GM21528 (cell line): ENCODE measurements at regions not wholly inside any gene's neighbourhood (a gene's known extent, or its start where the extent isn't known, plus 50 kb on each side); places are given as distances from the start of the nearest gene placed in this dataset.
"Not testable (repeated sequence)": the region's sequence is repeated elsewhere in the genome, so short reads cannot be mapped to it uniquely, and the experiment has no call there.

Experiments used
- ATAC-seq: cut with Tn5 transposase; IDR thresholded peaks from one replicate; pipeline ENCODE4 v1.9.1; 2021; ENCODE audit warnings: mild to moderate bottlenecking, moderate library complexity; ENCODE audit not compliant: unreplicated experiment, low FRiP score

DNA sequence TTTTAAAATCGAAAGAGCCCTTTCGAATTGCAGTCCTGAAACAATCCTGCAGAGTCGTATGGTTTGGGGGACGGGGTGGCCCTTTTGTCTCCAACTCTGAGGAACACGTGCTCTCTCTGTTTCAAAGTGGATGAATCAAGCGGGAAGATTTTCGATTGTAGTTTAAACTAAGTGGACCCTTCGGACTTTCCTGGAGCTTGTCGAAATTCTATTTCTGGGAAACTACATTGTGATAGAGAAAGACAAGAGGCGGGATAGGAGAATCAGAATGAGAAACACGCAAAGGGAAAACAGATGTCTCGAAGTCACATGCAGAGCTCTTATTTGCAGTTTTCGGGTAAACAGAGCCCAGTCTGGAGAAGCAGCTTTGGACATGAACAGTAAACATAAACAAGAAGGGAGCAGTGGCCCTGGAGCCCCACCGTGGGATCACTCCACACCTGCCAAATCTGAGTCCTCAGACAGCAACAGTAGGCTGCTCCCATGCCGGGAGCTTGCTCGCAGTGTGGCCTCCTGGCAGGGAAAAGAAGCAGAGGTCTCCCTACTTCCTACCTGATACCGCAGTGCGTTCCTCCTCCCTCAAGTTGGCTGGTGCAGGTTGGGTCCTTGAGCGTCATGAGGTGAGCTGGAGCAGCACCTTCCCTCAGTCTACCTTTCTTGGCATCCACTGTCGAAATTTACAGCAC, 202.4 kb downstream of the SLC4A3 start:
- ATAC-seq: no peak

GRCh38 chr2:219830353-219830738, 202.9 kb downstream of the SLC4A3 start:
- no peak for ATAC-seq

DNA sequence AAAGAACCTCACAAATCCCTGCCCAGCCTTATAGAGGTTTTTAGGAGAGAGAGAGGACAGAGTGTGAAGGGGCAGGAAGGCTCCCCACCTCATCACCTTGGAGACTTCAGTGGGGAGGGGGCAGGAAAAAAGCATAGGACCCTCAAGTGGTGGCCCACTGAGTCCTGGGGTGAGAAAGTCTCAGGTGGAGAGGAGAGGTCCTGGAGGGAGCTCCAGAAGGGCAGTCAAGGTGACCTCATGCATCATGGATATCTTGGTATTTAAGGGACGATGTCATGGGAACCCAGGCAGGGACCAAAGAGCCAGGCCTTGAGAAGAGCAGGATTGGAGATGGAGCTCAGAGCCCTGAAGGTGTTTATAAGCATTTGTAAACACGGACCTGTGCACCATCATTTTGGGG, 204.5 kb downstream of the SLC4A3 start:
- no peak for ATAC-seq

DNA sequence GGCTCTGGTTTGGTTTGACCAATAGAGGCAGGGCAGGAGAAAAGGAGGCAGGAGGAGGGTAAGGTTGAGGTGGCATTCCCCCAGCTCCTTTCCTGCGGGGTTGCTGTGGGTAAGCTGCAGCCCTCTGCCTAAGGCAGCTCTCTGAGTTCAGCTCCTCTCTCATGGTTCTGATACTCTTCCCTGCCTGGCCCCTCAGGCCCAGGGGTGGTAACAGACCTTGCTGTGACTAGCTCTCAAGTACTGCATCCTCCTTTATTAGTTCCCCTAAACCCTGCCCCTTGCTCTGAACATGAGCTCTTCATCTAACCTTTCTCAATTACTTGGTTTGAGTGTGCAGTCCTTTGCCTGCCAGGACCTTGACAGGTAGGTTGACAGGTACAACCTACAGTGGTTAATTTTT, 205.5 kb downstream of the SLC4A3 start:
- no peak for ATAC-seq

DNA sequence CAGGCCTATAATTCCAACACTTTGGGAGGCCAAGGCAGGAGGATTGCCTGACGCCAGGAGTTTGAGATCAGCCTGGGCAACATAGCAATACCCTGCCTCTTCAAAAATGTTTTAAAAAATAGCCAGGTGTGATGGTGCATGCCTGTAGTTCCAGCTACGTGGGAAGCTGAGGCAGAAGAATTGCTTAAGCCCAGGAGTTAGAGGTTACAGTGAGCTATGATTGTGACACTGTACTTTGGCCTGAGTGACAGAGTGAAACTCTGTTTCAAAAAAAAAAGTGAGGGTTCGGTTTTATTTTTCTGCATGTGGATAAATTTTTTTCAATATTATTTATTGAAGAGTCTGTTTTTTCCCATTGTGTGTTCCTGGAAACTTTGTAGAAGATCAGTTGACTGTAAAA, 208.1 kb downstream of the SLC4A3 start:
- no peak for ATAC-seq

- ATAC-seq: no peak
Observed at GRCh38 chr2:219836647-219837177, 209.3 kb downstream of the SLC4A3 start.

GRCh38 chr2:219844401-219845091, 217.1 kb downstream of the SLC4A3 start:
- ATAC-seq: peak; percentile 96

DNA sequence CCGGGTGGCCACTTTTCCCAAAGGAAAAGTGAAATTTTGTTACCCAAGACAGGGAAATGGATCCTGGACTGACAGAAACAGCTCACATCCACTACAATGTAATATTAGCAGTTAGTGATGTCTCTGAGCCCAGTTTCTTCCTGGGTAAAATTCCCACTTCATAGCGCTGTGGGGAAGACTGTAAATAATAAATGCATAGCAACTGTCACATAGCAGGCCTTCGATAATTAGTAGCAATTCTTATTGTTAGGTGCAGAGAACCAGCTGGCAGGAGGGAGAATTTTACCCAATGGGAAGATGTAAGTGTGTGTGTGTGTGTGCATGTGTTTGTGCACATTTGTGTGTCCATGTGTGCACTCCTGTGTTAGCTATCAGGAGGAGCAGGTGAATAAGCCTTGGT, 221.5 kb downstream of the SLC4A3 start:
- ATAC-seq: no peak

GRCh38 chr2:219851169-219851568, 223.7 kb downstream of the SLC4A3 start:
- no peak for ATAC-seq

GRCh38 chr2:219851801-219852481, 224.5 kb downstream of the SLC4A3 start:
- ATAC-seq: no peak

GRCh38 chr2:219852626-219853025, 225.2 kb downstream of the SLC4A3 start:
- ATAC-seq: no peak

DNA sequence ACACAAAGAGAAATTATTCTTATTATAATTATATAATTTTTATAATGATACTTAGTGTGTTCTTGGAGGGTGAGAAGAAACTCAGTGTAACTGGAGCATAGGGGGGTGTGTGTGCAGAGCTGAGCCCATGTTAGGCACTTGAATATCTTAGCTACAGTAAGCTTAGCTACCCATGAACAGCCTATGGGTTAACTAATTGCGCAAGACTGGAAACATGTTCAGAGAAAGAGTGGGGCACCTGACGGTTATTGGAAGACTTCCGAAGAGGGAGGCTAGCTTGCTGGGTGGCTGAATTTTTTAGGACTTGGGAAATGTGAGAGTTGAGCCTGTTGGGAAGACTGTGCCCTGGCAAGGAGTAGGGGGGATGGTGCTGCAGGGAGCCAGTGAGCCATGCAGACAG, 229.2 kb downstream of the SLC4A3 start:
- no peak for ATAC-seq

DNA sequence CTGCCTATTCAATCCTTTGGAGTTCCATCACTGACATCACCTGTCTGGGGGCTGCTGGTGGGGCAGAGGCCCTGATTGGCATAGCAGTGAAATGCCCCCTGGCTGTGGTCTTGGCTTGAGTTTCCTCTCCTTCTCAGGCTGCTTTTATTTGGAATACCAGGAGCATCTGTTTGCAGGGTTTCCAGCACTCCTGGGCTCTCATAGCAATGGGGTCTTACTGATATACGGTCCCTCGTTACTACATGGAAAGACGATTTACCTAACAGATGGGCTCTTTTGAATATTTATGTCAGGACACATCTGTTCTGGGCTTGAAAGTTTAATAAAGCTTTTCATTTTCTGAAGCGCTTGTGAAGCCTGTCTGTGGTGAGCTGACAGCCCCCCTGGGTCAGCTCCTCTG, 230.3 kb downstream of the SLC4A3 start:
- ATAC-seq: no peak

GRCh38 chr2:219861307-219861706, 233.9 kb downstream of the SLC4A3 start:
- ATAC-seq: no peak

DNA sequence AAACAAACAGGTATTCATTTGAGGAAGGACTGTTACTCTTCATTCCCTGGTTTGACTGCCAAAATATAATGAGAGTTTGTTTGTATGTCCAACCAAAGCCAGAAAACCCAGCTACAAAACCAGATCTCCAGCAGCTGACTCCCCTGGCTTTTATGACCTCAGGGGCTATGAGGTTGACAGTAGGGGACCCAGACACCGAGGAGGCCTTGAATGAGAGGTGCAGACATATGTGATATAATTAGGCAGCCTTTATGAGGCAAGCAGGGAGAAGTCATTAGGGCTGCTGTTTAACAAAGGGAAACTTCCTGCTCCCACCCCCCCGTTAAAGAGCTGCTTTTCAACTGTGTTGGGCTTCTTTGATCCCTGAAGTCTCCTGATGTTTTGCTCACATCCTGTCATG, 236.7 kb downstream of the SLC4A3 start:
- no peak for ATAC-seq

- no peak for ATAC-seq
Observed at GRCh38 chr2:219868635-219869034, 241.2 kb downstream of the SLC4A3 start.

DNA sequence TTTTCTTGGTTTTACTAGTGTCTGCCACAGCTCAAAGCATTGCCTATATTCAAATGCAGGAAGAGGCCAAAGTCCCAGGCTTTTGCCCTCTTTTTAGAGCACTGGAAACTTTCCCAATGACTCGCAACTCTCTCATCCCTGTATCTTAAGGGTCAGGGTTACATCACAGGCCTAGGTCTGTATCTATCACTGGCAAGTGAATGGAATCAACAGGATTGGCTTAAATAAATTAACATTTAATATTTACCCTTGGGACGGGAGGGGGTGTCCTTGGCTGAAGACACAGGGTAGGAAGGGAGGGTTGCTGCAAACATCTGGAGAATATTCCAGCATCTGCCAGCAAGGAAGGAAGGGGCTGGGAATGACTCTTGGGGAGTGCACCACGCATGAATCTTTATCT, 242.6 kb downstream of the SLC4A3 start:
- ATAC-seq: no peak

DNA sequence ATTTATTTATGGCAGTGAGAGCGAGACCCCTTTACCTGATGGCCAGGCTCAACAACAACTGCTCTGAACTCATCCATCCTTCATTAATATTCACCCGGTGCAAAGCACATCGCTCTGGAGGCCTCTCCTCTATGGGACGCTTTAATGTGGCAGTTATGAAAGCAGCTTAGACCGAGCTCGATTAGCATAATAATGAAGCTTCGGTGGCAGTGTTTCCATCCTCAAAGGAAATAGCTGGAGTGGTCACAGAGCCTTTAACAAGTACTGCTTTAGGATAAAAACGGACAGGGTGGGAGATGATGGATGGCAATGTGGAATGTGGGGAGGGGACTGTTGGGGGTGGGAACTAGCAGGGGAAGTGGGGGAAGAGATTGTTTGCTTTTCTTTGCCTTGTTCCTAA, 243.9 kb downstream of the SLC4A3 start:
- ATAC-seq: no peak

GRCh38 chr2:219875036-219875435, 247.6 kb downstream of the SLC4A3 start:
- ATAC-seq: no peak

DNA sequence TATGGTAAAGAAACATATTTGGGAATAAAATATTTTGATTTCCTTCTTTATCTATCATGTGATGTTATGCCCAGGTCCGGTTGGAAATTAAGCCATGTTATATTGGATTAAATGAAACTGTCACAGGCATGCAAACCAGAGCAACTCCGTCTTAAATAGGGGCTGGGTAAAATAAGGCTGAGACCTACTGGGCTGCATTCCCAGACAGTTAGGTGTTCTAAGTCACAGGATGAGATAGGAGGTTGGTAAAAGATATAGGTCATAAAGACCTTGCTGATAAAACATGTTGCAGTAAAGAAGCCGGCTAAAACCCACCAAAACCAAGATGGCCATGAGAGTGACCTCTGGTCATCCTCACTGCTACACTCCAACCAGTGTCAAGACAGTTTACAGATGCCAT, 248.6 kb downstream of the SLC4A3 start:
- ATAC-seq: not testable (repeated sequence)

DNA sequence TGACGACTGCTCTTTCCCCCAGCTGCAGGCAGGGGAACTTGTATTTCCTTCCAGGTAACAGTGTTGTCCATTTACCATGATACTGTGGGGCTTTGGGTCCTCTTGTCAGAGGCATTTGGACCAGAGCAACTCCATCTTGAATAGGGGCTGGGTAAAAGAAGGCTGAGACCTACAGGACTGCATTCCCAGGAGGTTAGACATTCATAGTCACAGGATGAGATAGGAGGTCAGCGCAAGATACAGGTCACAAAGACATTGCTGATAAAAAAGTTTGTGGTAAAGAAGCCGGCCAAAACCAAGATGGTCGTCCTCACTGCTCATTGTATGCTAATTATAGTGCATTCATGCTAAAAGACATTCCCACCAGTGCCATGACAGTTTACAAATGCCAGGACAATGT, 249.5 kb downstream of the SLC4A3 start:
- ATAC-seq: no peak

GRCh38 chr2:219877728-219878127, 250.3 kb downstream of the SLC4A3 start:
- no peak for ATAC-seq
